H1 (cell line): ENCODE measurements at regions not wholly inside any gene's neighbourhood (a gene's known extent, or its start where the extent isn't known, plus 50 kb on each side); places are given as distances from the start of the nearest gene placed in this dataset.

Experiments
- CHD2 ChIP-seq: IDR thresholded peaks from 2 replicates; pipeline ENCODE4 v1.6.1; 2012; ENCODE audit warnings: low read length, improper control_type of control experiment
- CHD7 ChIP-seq: fragments of 300-600 bp; sonication (generic); IDR thresholded peaks from 2 replicates; pipeline ENCODE4 v1.7.1; 2012; ENCODE audit warnings: low read length, moderate library complexity, mild to moderate bottlenecking, inconsistent platforms; ENCODE audit not compliant: insufficient replicate concordance
- JUND ChIP-seq: IDR thresholded peaks from 2 replicates; pipeline ENCODE4 v1.6.1; 2011; ENCODE audit warnings: mild to moderate bottlenecking, improper control_type of control experiment, low read length
- KDM1A ChIP-seq: fragments of 200-600, 300-600 bp; sonication (generic); IDR thresholded peaks from 2 replicates; pipeline ENCODE4 v1.7.1; 2016; ENCODE audit warnings: mild to moderate bottlenecking, low read length, borderline replicate concordance
- SIRT6 ChIP-seq: IDR thresholded peaks from one replicate; pipeline ENCODE4 v1.7.1; 2012; ENCODE audit warnings: low read length, inconsistent platforms
- TCF12 ChIP-seq: IDR thresholded peaks from 2 replicates; pipeline ENCODE4 v1.6.1; 2011; ENCODE audit warnings: low read depth, mild to moderate bottlenecking, low read length

- TF ChIP-seq CHD7: no peak
- no peak for TF ChIP-seq KDM1A
- no peak for TF ChIP-seq JUND
- TF ChIP-seq SIRT6: no peak
- no peak for TF ChIP-seq TCF12
- no peak for TF ChIP-seq CHD2
These were observed 102.9 kb downstream of the LRRN1 start (continued) for GRCh38 chr3:3902161-3902560.
